Body of pancreas (tissue), 4 donors: ENCODE measurements at regions not wholly inside any gene's neighbourhood (a gene's known extent, or its start where the extent isn't known, plus 50 kb on each side); places are given as distances from the start of the nearest gene placed in this dataset.

Experiments used
- CTCF ChIP-seq, 7 experiments: fragments of 450-650 bp in 4 of 7; fragments of 200-600 bp in 3 of 7; sonication (generic) in 3 of 7; IDR thresholded peaks; one replicate each; pipeline ENCODE4 v1.5.1; 2016 to 2019; ENCODE audit warnings: antibody characterized with exemption in 7 of 7
- POLR2A ChIP-seq, 3 donors: fragments of 450-650 bp; IDR thresholded peaks; one replicate each; pipeline ENCODE4 v1.6.1; 2016; ENCODE audit warnings: antibody characterized with exemption in 3 of 3, mild to moderate bottlenecking in 2 of 3

- TF ChIP-seq POLR2A (IDR thresholded peaks at IDR 0.05) (no peak), CTCF (IDR thresholded peaks at IDR 0.05) (no peak)
Measured at GRCh38 chr4:128538111-128538882, 250.7 kb upstream of the PGRMC2 start.
